DND-41 (cell line): ENCODE measurements at regions not wholly inside any gene's neighbourhood (a gene's known extent, or its start where the extent isn't known, plus 50 kb on each side); places are given as distances from the start of the nearest gene placed in this dataset.

Experiments
- ATAC-seq: fragments of 200-7000 bp; cut with Tn5 transposase; 3 replicates; pipeline ENCODE4 v1.9.1; 2021; ENCODE audit warnings: low read depth; ENCODE audit not compliant: insufficient read depth
- DNase-seq: peaks from one replicate; pipeline ENCODE4 v3.0.0-alpha.2; 2020
- H2AFZ ChIP-seq: 2 replicates; pipeline ENCODE4 v1.6.0; 2012; ENCODE audit warnings: low read depth, low read length
- H3K27ac ChIP-seq: 2 replicates; pipeline ENCODE4 v1.5.1; 2012; ENCODE audit warnings: low read length, inconsistent platforms
- H3K27me3 ChIP-seq: fragments of 200-600 bp; sonication (generic); 2 replicates; pipeline ENCODE4 v1.6.0; 2012; ENCODE audit warnings: low read length, mild to moderate bottlenecking, inconsistent platforms; ENCODE audit not compliant: insufficient read depth, poor library complexity
- H3K36me3 ChIP-seq: 2 replicates; pipeline ENCODE4 v1.5.1; 2012; ENCODE audit warnings: low read length, inconsistent platforms; ENCODE audit not compliant: insufficient read depth
- H3K4me1 ChIP-seq: 2 replicates; pipeline ENCODE4 v1.5.1; 2012; ENCODE audit warnings: mild to moderate bottlenecking, low read length; ENCODE audit not compliant: insufficient read depth
- H3K4me2 ChIP-seq: 2 replicates; pipeline ENCODE4 v1.6.0; 2012; ENCODE audit warnings: mild to moderate bottlenecking, moderate library complexity, low read length, inconsistent platforms; ENCODE audit not compliant: insufficient read depth
- H3K4me3 ChIP-seq, 2 experiments: fragments of 200-600 bp in 1 of 2; shearing (Covaris generic) in 1 of 2; 2 replicates each; pipeline ENCODE4 v1.5.1; 2012 to 2016; ENCODE audit warnings: inconsistent platforms in 2 of 2, low read length in 2 of 2, mild to moderate bottlenecking in 2 of 2, low read depth in 1 of 2, moderate library complexity in 1 of 2
- H3K79me2 ChIP-seq: 2 replicates; pipeline ENCODE4 v1.6.0; 2012; ENCODE audit warnings: low read length, inconsistent platforms; ENCODE audit not compliant: insufficient read depth
- H3K9ac ChIP-seq: 2 replicates; pipeline ENCODE4 v1.6.0; 2012; ENCODE audit warnings: low read depth, mild to moderate bottlenecking, inconsistent platforms, low read length, moderate library complexity
- H3K9me3 ChIP-seq: 2 replicates; pipeline ENCODE4 v1.5.1; 2012; ENCODE audit warnings: low read length, moderate library complexity, mild to moderate bottlenecking, inconsistent platforms; ENCODE audit not compliant: insufficient read depth, severe bottlenecking
- H4K20me1 ChIP-seq: 2 replicates; pipeline ENCODE4 v1.6.0; 2012; ENCODE audit warnings: low read length; ENCODE audit not compliant: insufficient read depth
- CTCF ChIP-seq: IDR thresholded peaks from 2 replicates; pipeline ENCODE4 v1.5.1; 2012; ENCODE audit warnings: borderline replicate concordance, low read length, moderate library complexity, mild to moderate bottlenecking; ENCODE audit not compliant: poor library complexity, severe bottlenecking; ENCODE audit errors: extremely low read depth
- EZH2 ChIP-seq: IDR thresholded peaks from 3 replicates; pipeline ENCODE4 v1.6.1; 2012; ENCODE audit warnings: borderline replicate concordance, low read depth, mild to moderate bottlenecking, moderate library complexity, low read length, inconsistent platforms; ENCODE audit not compliant: severe bottlenecking

DNA sequence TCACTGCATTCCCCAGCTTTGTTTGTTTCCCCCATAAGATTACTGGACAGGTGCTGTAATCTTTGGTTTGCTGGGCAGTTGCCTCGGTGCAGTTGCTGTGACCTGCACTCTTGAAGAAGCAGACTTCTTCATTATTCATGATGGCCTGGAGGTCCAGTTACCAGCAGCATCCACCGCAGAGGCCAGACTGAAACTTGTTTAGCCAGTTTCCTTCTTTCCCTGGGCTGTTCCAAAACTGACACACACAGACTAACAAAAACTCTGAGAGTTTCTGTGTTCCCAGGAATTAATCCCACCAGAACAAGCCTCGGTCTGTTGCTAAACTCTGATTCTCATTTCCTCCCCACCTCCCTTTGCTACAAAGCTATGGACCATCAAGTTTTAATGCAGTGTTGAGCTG is 144.1 kb downstream of the QRSL1 start:
- Histone ChIP-seq H3K4me2 (no peak overlapping the region), H2AFZ (no peak overlapping the region)
- TF ChIP-seq EZH2 (no peak), CTCF (no peak)

GRCh38 chr6:106772270-106773142 is 143.1 kb downstream of the QRSL1 start:
- TF ChIP-seq EZH2 (no peak), CTCF (no peak)
- no peaks in the 10 kb centered on the region for H3K79me2 ChIP-seq
- no peaks in the 10 kb centered on the region for H3K27me3 ChIP-seq
- H3K36me3 ChIP-seq, result no peaks in the 10 kb centered on the region
- no peak overlapping the region for H2AFZ ChIP-seq
- no peak overlapping the region for H3K4me2 ChIP-seq
- DNase-seq (no peak), ATAC-seq (no peak)
- H3K9ac ChIP-seq, result no peak overlapping the region
- H3K4me1 ChIP-seq, result no peaks in the 10 kb centered on the region
- peaks cover 7% of the 10 kb centered on the region for H3K9me3 ChIP-seq
- H3K27ac ChIP-seq, result no peak overlapping the region
- H4K20me1 ChIP-seq, result no peaks in the 10 kb centered on the region
- H3K4me3 ChIP-seq, result no peak overlapping the region

More for the DNA sequence above, 144.1 kb downstream of the QRSL1 start:
- no peaks in the 10 kb centered on the region for H3K36me3 ChIP-seq
- H3K4me1 ChIP-seq, result no peaks in the 10 kb centered on the region
- H3K9me3 ChIP-seq, result peaks cover 7% of the 10 kb centered on the region
- H3K9ac ChIP-seq, result no peak overlapping the region
- H3K27me3 ChIP-seq, result no peaks in the 10 kb centered on the region
- no peaks in the 10 kb centered on the region for H3K79me2 ChIP-seq
- no peak overlapping the region for H3K4me3 ChIP-seq
- DNase-seq, result no peak
- no peak for ATAC-seq
- no peak overlapping the region for H3K27ac ChIP-seq
- no peaks in the 10 kb centered on the region for H4K20me1 ChIP-seq

- Histone ChIP-seq H4K20me1 (no peaks in the 10 kb centered on the region), H3K4me3 (no peak overlapping the region), H2AFZ (no peak overlapping the region), H3K79me2 (no peaks in the 10 kb centered on the region), H3K9ac (no peak overlapping the region), H3K4me1 (no peaks in the 10 kb centered on the region), H3K27me3 (no peaks in the 10 kb centered on the region), H3K9me3 (peaks cover 7% of the 10 kb centered on the region), H3K36me3 (no peaks in the 10 kb centered on the region), H3K4me2 (no peak overlapping the region), H3K27ac (no peak overlapping the region)
- DNase-seq (no peak), ATAC-seq (no peak)
- TF ChIP-seq EZH2 (no peak), CTCF (no peak)
These were observed 142.4 kb downstream of the QRSL1 start for GRCh38 chr6:106771822-106772221.
